CD4-positive, alpha-beta T cell (primary cell): ENCODE measurements at regions not wholly inside any gene's neighbourhood (a gene's known extent, or its start where the extent isn't known, plus 50 kb on each side); places are given as distances from the start of the nearest gene placed in this dataset.

Experiments used
- ATAC-seq: fragments of 200-7000 bp; cut with Tn5 transposase; one replicate; pipeline ENCODE4 v1.10.0; 2022; ENCODE audit warnings: mild to moderate bottlenecking; ENCODE audit not compliant: poor library complexity
- CTCF ChIA-PET: fragments of 350-600 bp; sonication (Branson Sonifier 250); formaldehyde crosslinking; loops from one replicate; lab custom pipeline; 2021; ENCODE audit warnings: antibody characterized with exemption, inconsistent platforms; lab: Charles Lee
- POLR2A ChIA-PET: fragments of 350-600 bp; sonication (Branson Sonifier 250); formaldehyde crosslinking; loops from one replicate; lab custom pipeline; 2021; ENCODE audit warnings: antibody characterized with exemption, inconsistent platforms; lab: Charles Lee
- DNase-seq, 14 experiments: peaks; one replicate each; pipeline ENCODE4 v3.0.0-alpha.2; 2013 to 2020; ENCODE audit warnings: mixed read lengths in 2 of 14
- H3K27ac ChIP-seq, 2 donors: one replicate each; pipeline versions ENCODE4 v1.5.1 to v1.7.0; 2013; ENCODE audit warnings: low read length in 2 of 2, low read depth in 1 of 2, mild to moderate bottlenecking in 1 of 2
- H3K27me3 ChIP-seq, 2 experiments: 1 replicate in 1 of 2; 2 replicates in 1 of 2; pipeline versions ENCODE4 v1.6.1 to v1.7.0; 2013; ENCODE audit warnings: low read length in 2 of 2, control low read depth in 1 of 2, mild to moderate bottlenecking in 1 of 2, moderate library complexity in 1 of 2; ENCODE audit not compliant: insufficient read depth in 2 of 2, control insufficient read depth in 1 of 2
- H3K36me3 ChIP-seq: one replicate; pipeline ENCODE4 v1.6.1; 2013; ENCODE audit warnings: low read length, control low read depth; ENCODE audit not compliant: insufficient read depth
- H3K4me1 ChIP-seq: one replicate; pipeline ENCODE4 v1.6.1; 2013; ENCODE audit warnings: low read length, control low read depth; ENCODE audit not compliant: insufficient read depth
- H3K4me3 ChIP-seq: one replicate; pipeline ENCODE4 v1.5.1; 2013; ENCODE audit warnings: mild to moderate bottlenecking, low read length, moderate library complexity
- H3K9me3 ChIP-seq, 2 experiments: 1 replicate in 1 of 2; 2 replicates in 1 of 2; pipeline versions ENCODE4 v1.6.1 to v1.7.0; 2013; ENCODE audit warnings: low read length in 2 of 2, mild to moderate bottlenecking in 2 of 2, control low read depth in 1 of 2, moderate library complexity in 1 of 2; ENCODE audit not compliant: control insufficient read depth in 1 of 2, insufficient read depth in 1 of 2
- H3K27ac Mint-ChIP-seq: one replicate; pipeline ENCODE4 v1.8.0; 2020; ENCODE audit warnings: mixed read lengths
- H3K27me3 Mint-ChIP-seq: one replicate; pipeline ENCODE4 v1.8.0; 2021; ENCODE audit warnings: mixed read lengths
- H3K36me3 Mint-ChIP-seq: one replicate; pipeline ENCODE4 v1.8.0; 2021; ENCODE audit warnings: low read depth, mixed read lengths
- H3K4me1 Mint-ChIP-seq: one replicate; pipeline ENCODE4 v1.8.0; 2021; ENCODE audit warnings: low read depth, mixed read lengths
- H3K4me3 Mint-ChIP-seq: one replicate; pipeline ENCODE4 v1.8.0; 2020; ENCODE audit warnings: mild to moderate bottlenecking, mixed read lengths
- H3K9me3 Mint-ChIP-seq: one replicate; pipeline ENCODE4 v1.8.0; 2020; ENCODE audit warnings: mixed read lengths
- intact Hi-C, 2 experiments: fragments of 100-400 bp; cut with DNase I in 1 of 2; cut with micrococcal nuclease in 1 of 2; formaldehyde crosslinking; loops; one replicate each; pipeline versions ENCODE4 v1.15.1 to v1.9.0; 2023 to 2025; cut with DNase I, micrococcal nuclease
- TF ChIP-seq, protein P1 (sequence below): fragments of 200-600 bp; IDR thresholded peaks from one replicate; pipeline ENCODE4 v1.8.0; 2022; ENCODE audit warnings: antibody characterized with exemption, mild to moderate bottlenecking

DNA sequence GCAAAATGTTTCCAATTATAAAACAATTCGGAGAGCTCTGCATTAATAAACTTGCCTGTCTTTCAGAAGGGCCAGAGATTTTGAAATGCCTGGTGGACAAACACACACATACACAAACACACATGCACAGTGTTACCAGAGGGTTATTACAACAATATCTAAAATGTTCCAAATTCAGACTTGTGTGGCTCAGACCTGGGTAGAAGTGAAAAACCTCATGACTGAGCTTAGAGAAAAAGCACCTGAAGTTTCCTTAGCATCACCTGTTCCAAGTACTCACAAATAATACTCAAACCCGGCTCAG lies 247.9 kb downstream of the FOXD2 start:
- DNase-seq = no peak
- ATAC-seq = no peak
- no peak overlapping the region for H3K4me3 ChIP-seq
- H3K27ac ChIP-seq = no peak overlapping the region
- H3K36me3 Mint-ChIP-seq = no peaks in the 10 kb centered on the region
- ChIA-PET CTCF (no interaction called here), POLR2A (no interaction called here)
- no peaks in the 10 kb centered on the region for H3K4me1 Mint-ChIP-seq
- H3K27me3 Mint-ChIP-seq = peaks cover 44% of the 10 kb centered on the region
- TF ChIP-seq, protein P1, sequence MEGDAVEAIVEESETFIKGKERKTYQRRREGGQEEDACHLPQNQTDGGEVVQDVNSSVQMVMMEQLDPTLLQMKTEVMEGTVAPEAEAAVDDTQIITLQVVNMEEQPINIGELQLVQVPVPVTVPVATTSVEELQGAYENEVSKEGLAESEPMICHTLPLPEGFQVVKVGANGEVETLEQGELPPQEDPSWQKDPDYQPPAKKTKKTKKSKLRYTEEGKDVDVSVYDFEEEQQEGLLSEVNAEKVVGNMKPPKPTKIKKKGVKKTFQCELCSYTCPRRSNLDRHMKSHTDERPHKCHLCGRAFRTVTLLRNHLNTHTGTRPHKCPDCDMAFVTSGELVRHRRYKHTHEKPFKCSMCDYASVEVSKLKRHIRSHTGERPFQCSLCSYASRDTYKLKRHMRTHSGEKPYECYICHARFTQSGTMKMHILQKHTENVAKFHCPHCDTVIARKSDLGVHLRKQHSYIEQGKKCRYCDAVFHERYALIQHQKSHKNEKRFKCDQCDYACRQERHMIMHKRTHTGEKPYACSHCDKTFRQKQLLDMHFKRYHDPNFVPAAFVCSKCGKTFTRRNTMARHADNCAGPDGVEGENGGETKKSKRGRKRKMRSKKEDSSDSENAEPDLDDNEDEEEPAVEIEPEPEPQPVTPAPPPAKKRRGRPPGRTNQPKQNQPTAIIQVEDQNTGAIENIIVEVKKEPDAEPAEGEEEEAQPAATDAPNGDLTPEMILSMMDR = no peak
- no peaks in the 10 kb centered on the region for H3K9me3 Mint-ChIP-seq
- no peak overlapping the region for H3K4me3 Mint-ChIP-seq
- intact Hi-C loops = no loop called here
- H3K9me3 ChIP-seq = peaks cover 0 to 10% of the 10 kb centered on the region in 2 experiments
- H3K36me3 ChIP-seq = no peaks in the 10 kb centered on the region
- no peak overlapping the region for H3K27ac Mint-ChIP-seq
- peaks cover 5 to 8% of the 10 kb centered on the region in 2 experiments for H3K27me3 ChIP-seq
- H3K4me1 ChIP-seq = no peaks in the 10 kb centered on the region

- Histone ChIP-seq H3K27me3 (peaks cover 5 to 8% of the 10 kb centered on the region in 2 experiments), H3K9me3 (peaks cover 0 to 10% of the 10 kb centered on the region in 2 experiments), H3K27ac (no peak overlapping the region), H3K4me1 (no peaks in the 10 kb centered on the region), H3K36me3 (no peaks in the 10 kb centered on the region), H3K4me3 (no peak overlapping the region)
- Mint-ChIP-seq H3K4me3 (no peak overlapping the region), H3K36me3 (no peaks in the 10 kb centered on the region), H3K4me1 (no peaks in the 10 kb centered on the region), H3K27ac (no peak overlapping the region), H3K27me3 (peaks cover 48% of the 10 kb centered on the region), H3K9me3 (no peaks in the 10 kb centered on the region)
- DNase-seq (no peak), ATAC-seq (no peak)
- TF ChIP-seq, protein P1 = no peak
- ChIA-PET CTCF (no interaction called here), POLR2A (no interaction called here)
- intact Hi-C loops = no loop called here
Observed at GRCh38 chr1:47686731-47687630, 249.1 kb downstream of the FOXD2 start.

DNA sequence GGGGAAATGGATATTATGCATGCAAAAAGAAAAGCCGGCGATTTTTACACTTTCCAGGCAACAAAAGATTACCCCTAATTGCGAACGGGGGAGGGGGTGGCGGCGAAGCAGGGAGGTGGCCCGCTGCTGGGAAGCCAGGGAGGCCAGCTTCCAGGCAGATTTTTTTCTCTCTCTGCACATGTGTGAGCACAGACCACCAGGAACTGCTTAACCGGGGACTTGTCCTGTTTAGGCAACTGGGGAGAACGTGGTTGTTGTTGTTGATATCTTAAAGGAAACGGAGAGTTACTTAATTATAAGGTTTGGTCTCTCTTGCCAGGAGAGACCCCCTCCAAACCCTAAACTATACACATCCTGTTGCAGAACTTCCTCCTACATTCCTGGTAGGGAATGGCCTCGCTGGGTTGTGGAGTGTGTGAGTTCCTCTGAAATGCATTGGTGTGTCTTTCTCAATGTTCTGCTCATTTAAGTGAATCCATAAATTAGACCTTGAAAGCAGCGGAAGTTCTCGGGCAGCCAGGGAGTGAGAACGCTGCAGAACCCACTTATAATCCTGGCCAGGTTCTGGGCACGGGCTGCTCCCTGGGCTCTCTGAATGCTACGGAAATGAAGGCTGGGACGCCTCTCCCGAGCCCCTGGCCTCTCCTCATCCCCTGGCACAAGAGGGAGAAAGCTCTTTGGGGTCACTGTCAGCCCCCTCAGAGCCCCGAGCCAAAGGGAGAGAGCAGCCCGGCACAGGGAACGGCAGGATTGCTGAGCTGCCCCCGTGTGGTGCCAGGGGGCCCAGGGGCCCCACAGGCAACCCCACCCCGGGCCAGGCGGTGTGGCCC lies 250.0 kb downstream of the FOXD2 start:
- H3K9me3 Mint-ChIP-seq = no peaks in the 10 kb centered on the region
- peaks cover 0 to 10% of the 10 kb centered on the region in 2 experiments for H3K9me3 ChIP-seq
- POLR2A ChIA-PET = no interaction called here
- H3K4me1 Mint-ChIP-seq = no peaks in the 10 kb centered on the region
- CTCF ChIA-PET = interaction anchor here (1.5 kb wide), 1 partner anchor 38 kb away, joined by 3 read pairs; no protein-coding TSS in a partner anchor
- no peak overlapping the region for H3K4me3 Mint-ChIP-seq
- H3K27ac Mint-ChIP-seq = no peak overlapping the region
- H3K4me1 ChIP-seq = no peaks in the 10 kb centered on the region
- H3K27me3 Mint-ChIP-seq = peaks cover 49% of the 10 kb centered on the region
- H3K27ac ChIP-seq = no peak overlapping the region
- DNase-seq (peak in 1 of 14 experiments; percentile 25), ATAC-seq (no peak)
- intact Hi-C loops = no loop called here
- no peaks in the 10 kb centered on the region for H3K36me3 Mint-ChIP-seq
- H3K36me3 ChIP-seq = no peaks in the 10 kb centered on the region
- TF ChIP-seq, protein P1 = no peak
- peaks cover 5 to 8% of the 10 kb centered on the region in 2 experiments for H3K27me3 ChIP-seq
- no peak overlapping the region for H3K4me3 ChIP-seq
